Esophagus muscularis mucosa (tissue), 4 donors: ENCODE measurements at regions not wholly inside any gene's neighbourhood (a gene's known extent, or its start where the extent isn't known, plus 50 kb on each side); places are given as distances from the start of the nearest gene placed in this dataset.

ENCODE experiments used
- EP300 ChIP-seq: sonication (generic); formaldehyde crosslinking; IDR thresholded peaks from one replicate; pipeline ENCODE4 v1.6.1; 2017; ENCODE audit warnings: antibody characterized with exemption
- POLR2A ChIP-seq: fragments of 450-650 bp; IDR thresholded peaks from one replicate; pipeline ENCODE4 v1.6.1; 2017; ENCODE audit warnings: antibody characterized with exemption, moderate library complexity, mild to moderate bottlenecking, low read depth
- POLR2AphosphoS5 ChIP-seq, 2 donors: sonication (generic); formaldehyde crosslinking; IDR thresholded peaks; one replicate each; pipeline ENCODE4 v1.6.1; 2017; ENCODE audit warnings: antibody characterized with exemption in 2 of 2
- TF ChIP-seq, protein P1 (sequence below), 3 experiments: fragments of 200-600 bp in 2 of 3; fragments of 450-650 bp in 1 of 3; sonication (generic) in 2 of 3; IDR thresholded peaks; one replicate each; pipeline ENCODE4 v1.5.1; 2017 to 2019; ENCODE audit warnings: antibody characterized with exemption in 3 of 3, mild to moderate bottlenecking in 2 of 3, moderate library complexity in 1 of 3

DNA sequence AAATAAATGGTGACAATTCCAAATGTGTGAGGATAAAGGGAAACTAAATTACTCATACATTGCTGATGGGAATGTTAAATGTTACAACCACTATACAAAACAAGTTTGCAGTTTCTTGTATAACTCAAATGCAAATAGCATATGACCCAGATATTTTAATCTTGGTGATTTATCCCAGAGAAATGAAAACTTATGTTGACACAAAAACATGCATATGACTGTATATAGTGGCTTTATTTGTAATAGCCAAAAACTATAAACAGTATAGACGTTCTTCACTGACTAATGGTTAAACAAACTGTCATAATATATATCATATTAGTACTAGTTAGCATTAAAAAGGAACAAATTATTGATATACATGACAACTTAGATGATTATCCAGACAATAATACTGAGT lies 619.2 kb downstream of the PDHA2 start:
- TF ChIP-seq POLR2AphosphoS5 (IDR thresholded peaks at IDR 0.05) (no peak), POLR2A (no peak), EP300 (no peak)
- TF ChIP-seq, protein P1, sequence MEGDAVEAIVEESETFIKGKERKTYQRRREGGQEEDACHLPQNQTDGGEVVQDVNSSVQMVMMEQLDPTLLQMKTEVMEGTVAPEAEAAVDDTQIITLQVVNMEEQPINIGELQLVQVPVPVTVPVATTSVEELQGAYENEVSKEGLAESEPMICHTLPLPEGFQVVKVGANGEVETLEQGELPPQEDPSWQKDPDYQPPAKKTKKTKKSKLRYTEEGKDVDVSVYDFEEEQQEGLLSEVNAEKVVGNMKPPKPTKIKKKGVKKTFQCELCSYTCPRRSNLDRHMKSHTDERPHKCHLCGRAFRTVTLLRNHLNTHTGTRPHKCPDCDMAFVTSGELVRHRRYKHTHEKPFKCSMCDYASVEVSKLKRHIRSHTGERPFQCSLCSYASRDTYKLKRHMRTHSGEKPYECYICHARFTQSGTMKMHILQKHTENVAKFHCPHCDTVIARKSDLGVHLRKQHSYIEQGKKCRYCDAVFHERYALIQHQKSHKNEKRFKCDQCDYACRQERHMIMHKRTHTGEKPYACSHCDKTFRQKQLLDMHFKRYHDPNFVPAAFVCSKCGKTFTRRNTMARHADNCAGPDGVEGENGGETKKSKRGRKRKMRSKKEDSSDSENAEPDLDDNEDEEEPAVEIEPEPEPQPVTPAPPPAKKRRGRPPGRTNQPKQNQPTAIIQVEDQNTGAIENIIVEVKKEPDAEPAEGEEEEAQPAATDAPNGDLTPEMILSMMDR (IDR thresholded peaks at IDR 0.05): no peak
